ENCODE measurements at regions not wholly inside any gene's neighbourhood (a gene's known extent, or its start where the extent isn't known, plus 50 kb on each side); places are given as distances from the start of the nearest gene placed in this dataset.

DNA sequence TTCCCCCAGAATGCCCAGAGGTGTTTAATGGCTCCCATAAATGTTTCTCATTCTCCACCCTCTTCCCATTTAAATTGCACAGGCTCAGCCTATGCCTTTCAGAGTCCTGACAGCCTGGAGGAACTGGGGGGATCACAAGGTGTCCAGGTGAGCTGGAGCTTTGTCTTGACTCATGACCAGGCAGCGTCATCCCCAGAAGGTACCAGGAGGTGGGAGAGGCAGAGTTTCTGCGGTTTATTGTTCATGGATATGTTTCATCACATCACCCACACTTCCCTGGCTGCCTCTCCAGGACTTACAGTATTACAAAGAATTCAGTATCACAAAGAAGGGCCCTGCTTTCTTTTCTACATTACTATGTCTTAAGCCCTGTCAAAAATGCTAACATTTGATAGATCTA, 103.2 kb upstream of the GALNT18 start (continued):
- TF ChIP-seq, protein P1, sequence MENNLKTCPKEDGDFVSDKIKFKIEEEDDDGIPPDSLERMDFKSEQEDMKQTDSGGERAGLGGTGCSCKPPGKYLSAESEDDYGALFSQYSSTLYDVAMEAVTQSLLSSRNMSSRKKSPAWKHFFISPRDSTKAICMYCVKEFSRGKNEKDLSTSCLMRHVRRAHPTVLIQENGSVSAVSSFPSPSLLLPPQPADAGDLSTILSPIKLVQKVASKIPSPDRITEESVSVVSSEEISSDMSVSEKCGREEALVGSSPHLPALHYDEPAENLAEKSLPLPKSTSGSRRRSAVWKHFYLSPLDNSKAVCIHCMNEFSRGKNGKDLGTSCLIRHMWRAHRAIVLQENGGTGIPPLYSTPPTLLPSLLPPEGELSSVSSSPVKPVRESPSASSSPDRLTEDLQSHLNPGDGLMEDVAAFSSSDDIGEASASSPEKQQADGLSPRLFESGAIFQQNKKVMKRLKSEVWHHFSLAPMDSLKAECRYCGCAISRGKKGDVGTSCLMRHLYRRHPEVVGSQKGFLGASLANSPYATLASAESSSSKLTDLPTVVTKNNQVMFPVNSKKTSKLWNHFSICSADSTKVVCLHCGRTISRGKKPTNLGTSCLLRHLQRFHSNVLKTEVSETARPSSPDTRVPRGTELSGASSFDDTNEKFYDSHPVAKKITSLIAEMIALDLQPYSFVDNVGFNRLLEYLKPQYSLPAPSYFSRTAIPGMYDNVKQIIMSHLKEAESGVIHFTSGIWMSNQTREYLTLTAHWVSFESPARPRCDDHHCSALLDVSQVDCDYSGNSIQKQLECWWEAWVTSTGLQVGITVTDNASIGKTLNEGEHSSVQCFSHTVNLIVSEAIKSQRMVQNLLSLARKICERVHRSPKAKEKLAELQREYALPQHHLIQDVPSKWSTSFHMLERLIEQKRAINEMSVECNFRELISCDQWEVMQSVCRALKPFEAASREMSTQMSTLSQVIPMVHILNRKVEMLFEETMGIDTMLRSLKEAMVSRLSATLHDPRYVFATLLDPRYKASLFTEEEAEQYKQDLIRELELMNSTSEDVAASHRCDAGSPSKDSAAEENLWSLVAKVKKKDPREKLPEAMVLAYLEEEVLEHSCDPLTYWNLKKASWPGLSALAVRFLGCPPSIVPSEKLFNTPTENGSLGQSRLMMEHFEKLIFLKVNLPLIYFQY (CRISPR knock-in tag; IDR thresholded peaks at IDR 0.05; ENCODE audit: borderline replicate concordance) = no peak
- TF ChIP-seq, protein P2, sequence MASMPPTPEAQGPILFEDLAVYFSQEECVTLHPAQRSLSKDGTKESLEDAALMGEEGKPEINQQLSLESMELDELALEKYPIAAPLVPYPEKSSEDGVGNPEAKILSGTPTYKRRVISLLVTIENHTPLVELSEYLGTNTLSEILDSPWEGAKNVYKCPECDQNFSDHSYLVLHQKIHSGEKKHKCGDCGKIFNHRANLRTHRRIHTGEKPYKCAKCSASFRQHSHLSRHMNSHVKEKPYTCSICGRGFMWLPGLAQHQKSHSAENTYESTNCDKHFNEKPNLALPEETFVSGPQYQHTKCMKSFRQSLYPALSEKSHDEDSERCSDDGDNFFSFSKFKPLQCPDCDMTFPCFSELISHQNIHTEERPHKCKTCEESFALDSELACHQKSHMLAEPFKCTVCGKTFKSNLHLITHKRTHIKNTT (CRISPR knock-in tag; IDR thresholded peaks at IDR 0.05) = no peak

DNA sequence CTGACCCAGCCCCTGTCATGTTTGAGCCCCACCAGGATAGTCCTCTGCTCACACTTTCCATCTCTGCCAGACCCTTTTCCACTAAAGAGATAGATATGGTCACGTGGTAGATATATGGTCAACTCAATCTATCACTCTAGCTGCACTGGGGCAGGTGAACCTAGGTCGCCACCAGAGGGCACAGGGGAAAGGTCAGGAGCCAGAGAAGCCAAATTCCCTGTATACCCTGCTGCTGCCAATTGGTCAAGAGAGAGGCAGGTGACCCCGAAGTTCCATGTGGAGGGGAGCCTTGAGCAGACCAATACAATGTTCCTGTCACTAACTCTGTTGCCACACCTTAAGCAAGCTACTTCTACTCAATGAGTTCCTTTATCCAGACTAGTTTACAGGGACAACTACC, 101.1 kb upstream of the GALNT18 start:
- Histone ChIP-seq H3K4me3 (replicated peaks in 1 of 3; ENCODE audit: insufficient read depth in 1 of 3, low read depth in 2 of 3, low read length in 3 of 3) (no peak overlapping the region), H3K27ac (ENCODE audit: extremely low read length, insufficient read depth, low read length) (no peak overlapping the region), H3K79me2 (ENCODE audit: insufficient read depth, low read length) (no peaks in the 10 kb centered on the region), H3K9me3 (ENCODE audit: low read length) (no peaks in the 10 kb centered on the region), H3K9ac (ENCODE audit: insufficient read depth, low read depth, low read length) (no peak overlapping the region), H3K4me1 (ENCODE audit: insufficient read depth, low read length) (no peaks in the 10 kb centered on the region), H3K4me2 (ENCODE audit: low read depth, low read length) (no peak overlapping the region), H2AFZ (ENCODE audit: low read length) (no peak overlapping the region), H4K20me1 (ENCODE audit: insufficient read depth, low read length) (no peaks in the 10 kb centered on the region), H3K27me3 (ENCODE audit: control insufficient read depth in 1 of 2, insufficient read depth in 2 of 2, low read length in 2 of 2) (no peaks in the 10 kb centered on the region; a peak in 1 of 5 replicates), H3K36me3 (replicated peaks in 1 of 2; ENCODE audit: control insufficient read depth in 1 of 2, insufficient read depth in 2 of 2, low read length in 2 of 2) (no peaks in the 10 kb centered on the region)
- POLR2A ChIA-PET = no interaction called here
- no peak for FAIRE-seq
- BruUV-seq (replicated peaks) = no TSS peak
- intact Hi-C loops (cut with micrococcal nuclease; ENCODE audit: unreplicated experiment) (no loop called here), in situ Hi-C loops (cut with HindIII; ENCODE audit: extremely low pct_ligation_motif_present, low pct_unique_long_range_greater_than_20kb) (no loop called here)
- TF ChIP-seq, protein P3, sequence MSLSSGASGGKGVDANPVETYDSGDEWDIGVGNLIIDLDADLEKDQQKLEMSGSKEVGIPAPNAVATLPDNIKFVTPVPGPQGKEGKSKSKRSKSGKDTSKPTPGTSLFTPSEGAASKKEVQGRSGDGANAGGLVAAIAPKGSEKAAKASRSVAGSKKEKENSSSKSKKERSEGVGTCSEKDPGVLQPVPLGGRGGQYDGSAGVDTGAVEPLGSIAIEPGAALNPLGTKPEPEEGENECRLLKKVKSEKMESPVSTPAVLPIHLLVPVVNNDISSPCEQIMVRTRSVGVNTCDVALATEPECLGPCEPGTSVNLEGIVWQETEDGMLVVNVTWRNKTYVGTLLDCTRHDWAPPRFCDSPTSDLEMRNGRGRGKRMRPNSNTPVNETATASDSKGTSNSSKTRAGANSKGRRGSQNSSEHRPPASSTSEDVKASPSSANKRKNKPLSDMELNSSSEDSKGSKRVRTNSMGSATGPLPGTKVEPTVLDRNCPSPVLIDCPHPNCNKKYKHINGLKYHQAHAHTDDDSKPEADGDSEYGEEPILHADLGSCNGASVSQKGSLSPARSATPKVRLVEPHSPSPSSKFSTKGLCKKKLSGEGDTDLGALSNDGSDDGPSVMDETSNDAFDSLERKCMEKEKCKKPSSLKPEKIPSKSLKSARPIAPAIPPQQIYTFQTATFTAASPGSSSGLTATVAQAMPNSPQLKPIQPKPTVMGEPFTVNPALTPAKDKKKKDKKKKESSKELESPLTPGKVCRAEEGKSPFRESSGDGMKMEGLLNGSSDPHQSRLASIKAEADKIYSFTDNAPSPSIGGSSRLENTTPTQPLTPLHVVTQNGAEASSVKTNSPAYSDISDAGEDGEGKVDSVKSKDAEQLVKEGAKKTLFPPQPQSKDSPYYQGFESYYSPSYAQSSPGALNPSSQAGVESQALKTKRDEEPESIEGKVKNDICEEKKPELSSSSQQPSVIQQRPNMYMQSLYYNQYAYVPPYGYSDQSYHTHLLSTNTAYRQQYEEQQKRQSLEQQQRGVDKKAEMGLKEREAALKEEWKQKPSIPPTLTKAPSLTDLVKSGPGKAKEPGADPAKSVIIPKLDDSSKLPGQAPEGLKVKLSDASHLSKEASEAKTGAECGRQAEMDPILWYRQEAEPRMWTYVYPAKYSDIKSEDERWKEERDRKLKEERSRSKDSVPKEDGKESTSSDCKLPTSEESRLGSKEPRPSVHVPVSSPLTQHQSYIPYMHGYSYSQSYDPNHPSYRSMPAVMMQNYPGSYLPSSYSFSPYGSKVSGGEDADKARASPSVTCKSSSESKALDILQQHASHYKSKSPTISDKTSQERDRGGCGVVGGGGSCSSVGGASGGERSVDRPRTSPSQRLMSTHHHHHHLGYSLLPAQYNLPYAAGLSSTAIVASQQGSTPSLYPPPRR (CRISPR knock-in tag; IDR thresholded peaks at IDR 0.05; ENCODE audit: borderline replicate concordance) = no peak
- TF ChIP-seq NFE2L2 (IDR thresholded peaks at IDR 0.05; ENCODE audit: low read length) = no peak
- TF ChIP-seq AHR (CRISPR knock-in tag; IDR thresholded peaks at IDR 0.05) = no peak
- DNase-seq (ENCODE audit: low spot score) = no peak
- CTCF ChIA-PET (ENCODE audit: low intra/inter-chr PET ratio, low total read pairs) = interaction anchor here (0.9 kb wide), 1 partner anchor 65 kb away, joined by 3 read pairs; no protein-coding TSS in a partner anchor
- WGBS (ENCODE audit: low lambda C conversion rate) = 15% methylated on average over 2 of the region's 3 CpGs
- ATAC-seq = no peak
